SKM-1 (cell line): ENCODE measurements at regions not wholly inside any gene's neighbourhood (a gene's known extent, or its start where the extent isn't known, plus 50 kb on each side); places are given as distances from the start of the nearest gene placed in this dataset.

Experiments used
- DNase-seq: peaks from one replicate; lab custom pipeline; 2025; ENCODE audit not compliant: unreplicated experiment; lab: John Stamatoyannopoulos, UW

- DNase-seq: no peak
These were observed 202.4 kb upstream of the NEBL start for GRCh38 chr10:21099291-21100062.

GRCh38 chr10:21097926-21098355 is 200.8 kb upstream of the NEBL start:
- DNase-seq: no peak

- no peak for DNase-seq
These were observed 198.5 kb upstream of the NEBL start for GRCh38 chr10:21095494-21096055.

GRCh38 chr10:21095073-21095472 is 198.0 kb upstream of the NEBL start:
- DNase-seq: no peak

- no peak for DNase-seq
These were observed 195.8 kb upstream of the NEBL start for GRCh38 chr10:21092683-21093524.

GRCh38 chr10:21090609-21091082 is 193.5 kb upstream of the NEBL start:
- no peak for DNase-seq

GRCh38 chr10:21087476-21087875 is 190.4 kb upstream of the NEBL start:
- no peak for DNase-seq

GRCh38 chr10:21084700-21085099 is 187.6 kb upstream of the NEBL start:
- DNase-seq: no peak

- no peak for DNase-seq
These were observed 186.8 kb upstream of the NEBL start for GRCh38 chr10:21083861-21084260.

GRCh38 chr10:21082206-21082605 is 185.1 kb upstream of the NEBL start:
- no peak for DNase-seq

- DNase-seq: no peak
These were observed 183.2 kb upstream of the NEBL start for GRCh38 chr10:21080261-21080660.

- DNase-seq: no peak
These were observed 182.2 kb upstream of the NEBL start for GRCh38 chr10:21079330-21079658.

- no peak for DNase-seq
These were observed 181.6 kb upstream of the NEBL start for GRCh38 chr10:21078410-21079329.

GRCh38 chr10:21077681-21078080 is 180.6 kb upstream of the NEBL start:
- DNase-seq: no peak

- DNase-seq: no peak
These were observed 179.3 kb upstream of the NEBL start for GRCh38 chr10:21076381-21076780.

- no peak for DNase-seq
These were observed 178.8 kb upstream of the NEBL start for GRCh38 chr10:21075880-21076279.

- no peak for DNase-seq
These were observed 174.0 kb upstream of the NEBL start for GRCh38 chr10:21071001-21071673.

- no peak for DNase-seq
These were observed 173.0 kb upstream of the NEBL start for GRCh38 chr10:21069929-21070700.

GRCh38 chr10:21069278-21069677 is 172.2 kb upstream of the NEBL start:
- DNase-seq: no peak
